ENCODE measurements at regions not wholly inside any gene's neighbourhood (a gene's known extent, or its start where the extent isn't known, plus 50 kb on each side); places are given as distances from the start of the nearest gene placed in this dataset.
"Not testable (repeated sequence)": the region's sequence is repeated elsewhere in the genome, so short reads cannot be mapped to it uniquely, and the experiment has no call there.

- H3K4me3 ChIP-seq, DNase-seq, H3K9me3 ChIP-seq, H3K36me3 ChIP-seq, H3K27me3 ChIP-seq: not testable (repeated sequence)
Observed at GRCh38 chr1:188655966-188656365, 1821.7 kb downstream of the BRINP3 start.

- DNase-seq, result no peak
- no peaks in the 10 kb centered on the region for H3K36me3 ChIP-seq
- no peaks in the 10 kb centered on the region for H3K27me3 ChIP-seq
- H3K4me3 ChIP-seq, result no peak overlapping the region
- no peaks in the 10 kb centered on the region for H3K9me3 ChIP-seq
Observed at GRCh38 chr1:188660572-188660971, 1817.1 kb downstream of the BRINP3 start.

GRCh38 chr1:188665477-188665876 lies 1812.2 kb downstream of the BRINP3 start:
- no peak overlapping the region for H3K4me3 ChIP-seq

GRCh38 chr1:188668083-188668482 lies 1809.6 kb downstream of the BRINP3 start:
- peak; percentile 7 for DNase-seq
- Histone ChIP-seq H3K4me3 (no peak overlapping the region), H3K36me3 (no peaks in the 10 kb centered on the region), H3K27me3 (no peaks in the 10 kb centered on the region), H3K9me3 (no peaks in the 10 kb centered on the region)

More at GRCh38 chr1:188665477-188665876, 1812.2 kb downstream of the BRINP3 start:
- DNase-seq, result no peak
- no peaks in the 10 kb centered on the region for H3K36me3 ChIP-seq
- H3K27me3 ChIP-seq, result no peaks in the 10 kb centered on the region
- no peaks in the 10 kb centered on the region for H3K9me3 ChIP-seq

GRCh38 chr1:188669728-188670382 lies 1807.8 kb downstream of the BRINP3 start:
- peak; percentile 75 for DNase-seq
- Histone ChIP-seq H3K9me3 (no peaks in the 10 kb centered on the region), H3K36me3 (no peaks in the 10 kb centered on the region), H3K27me3 (no peaks in the 10 kb centered on the region), H3K4me3 (no peak overlapping the region)

- DNase-seq, result peak; percentile 35
- Histone ChIP-seq H3K27me3 (no peaks in the 10 kb centered on the region), H3K4me3 (no peak overlapping the region)
Observed at GRCh38 chr1:188670837-188671236, 1806.8 kb downstream of the BRINP3 start.

GRCh38 chr1:188672153-188672552 lies 1805.5 kb downstream of the BRINP3 start:
- no peaks in the 10 kb centered on the region for H3K27me3 ChIP-seq

More at GRCh38 chr1:188670837-188671236, 1806.8 kb downstream of the BRINP3 start:
- H3K36me3 ChIP-seq, result no peaks in the 10 kb centered on the region
- no peaks in the 10 kb centered on the region for H3K9me3 ChIP-seq

GRCh38 chr1:188689542-188689941 lies 1788.1 kb downstream of the BRINP3 start:
- peak; percentile 16 for DNase-seq
- Histone ChIP-seq H3K36me3 (no peaks in the 10 kb centered on the region), H3K9me3 (no peaks in the 10 kb centered on the region), H3K4me3 (no peak overlapping the region), H3K27me3 (no peaks in the 10 kb centered on the region)

More at GRCh38 chr1:188672153-188672552, 1805.5 kb downstream of the BRINP3 start:
- Histone ChIP-seq H3K36me3 (no peaks in the 10 kb centered on the region), H3K9me3 (no peaks in the 10 kb centered on the region), H3K4me3 (no peak overlapping the region)
- DNase-seq, result no peak

GRCh38 chr1:188700116-188700515 lies 1777.5 kb downstream of the BRINP3 start:
- DNase-seq, result no peak
- H3K4me3 ChIP-seq, result no peak overlapping the region

GRCh38 chr1:188706742-188707141 lies 1770.9 kb downstream of the BRINP3 start:
- no peak for DNase-seq
- Histone ChIP-seq H3K36me3 (no peaks in the 10 kb centered on the region), H3K9me3 (no peaks in the 10 kb centered on the region), H3K27me3 (no peaks in the 10 kb centered on the region), H3K4me3 (no peak overlapping the region)

More at GRCh38 chr1:188700116-188700515, 1777.5 kb downstream of the BRINP3 start:
- no peaks in the 10 kb centered on the region for H3K9me3 ChIP-seq
- H3K36me3 ChIP-seq, result no peaks in the 10 kb centered on the region
- no peaks in the 10 kb centered on the region for H3K27me3 ChIP-seq

- DNase-seq, result no peak
- Histone ChIP-seq H3K9me3 (no peaks in the 10 kb centered on the region), H3K4me3 (no peak overlapping the region), H3K27me3 (no peaks in the 10 kb centered on the region), H3K36me3 (no peaks in the 10 kb centered on the region)
Observed at GRCh38 chr1:188708795-188709535, 1768.7 kb downstream of the BRINP3 start.

- no peaks in the 10 kb centered on the region for H3K9me3 ChIP-seq
- no peak overlapping the region for H3K4me3 ChIP-seq
- no peak for DNase-seq
- H3K36me3 ChIP-seq, result no peaks in the 10 kb centered on the region
- no peaks in the 10 kb centered on the region for H3K27me3 ChIP-seq
Observed at GRCh38 chr1:188715566-188715965, 1762.1 kb downstream of the BRINP3 start.

- H3K9me3 ChIP-seq, result no peaks in the 10 kb centered on the region
- H3K36me3 ChIP-seq, result no peaks in the 10 kb centered on the region
- H3K4me3 ChIP-seq, result no peak overlapping the region
- no peaks in the 10 kb centered on the region for H3K27me3 ChIP-seq
- no peak for DNase-seq
Observed at GRCh38 chr1:188719735-188720134, 1757.9 kb downstream of the BRINP3 start.

GRCh38 chr1:188723332-188724020 lies 1754.2 kb downstream of the BRINP3 start:
- H3K27me3 ChIP-seq, result no peaks in the 10 kb centered on the region
- H3K36me3 ChIP-seq, result no peaks in the 10 kb centered on the region

GRCh38 chr1:188729039-188729438 lies 1748.6 kb downstream of the BRINP3 start:
- H3K27me3 ChIP-seq, result no peaks in the 10 kb centered on the region
- no peaks in the 10 kb centered on the region for H3K9me3 ChIP-seq
- H3K36me3 ChIP-seq, result no peaks in the 10 kb centered on the region
- H3K4me3 ChIP-seq, result no peak overlapping the region
- no peak for DNase-seq

More at GRCh38 chr1:188723332-188724020, 1754.2 kb downstream of the BRINP3 start:
- H3K9me3 ChIP-seq, result no peaks in the 10 kb centered on the region
- H3K4me3 ChIP-seq, result no peak overlapping the region
- no peak for DNase-seq

- DNase-seq, result no peak
- Histone ChIP-seq H3K4me3 (no peak overlapping the region), H3K9me3 (no peaks in the 10 kb centered on the region), H3K36me3 (no peaks in the 10 kb centered on the region), H3K27me3 (no peaks in the 10 kb centered on the region)
Observed at GRCh38 chr1:188735567-188735966, 1742.1 kb downstream of the BRINP3 start.

GRCh38 chr1:188749275-188749674 lies 1728.4 kb downstream of the BRINP3 start:
- not testable (repeated sequence) for H3K36me3 ChIP-seq, H3K9me3 ChIP-seq, H3K27me3 ChIP-seq, DNase-seq, H3K4me3 ChIP-seq

Data from MG63 (cell line).